IMR-90 (cell line): ENCODE measurements at regions not wholly inside any gene's neighbourhood (a gene's known extent, or its start where the extent isn't known, plus 50 kb on each side); places are given as distances from the start of the nearest gene placed in this dataset.
A peak's percentile ranks its signal among the peaks of the same experiment; 100 is the strongest.

Experiments used
- ATAC-seq: fragments of 200-7000 bp; cut with Tn5 transposase; 2 replicates; pipeline ENCODE4 v1.9.1; 2020; ENCODE audit warnings: low read depth, mild to moderate bottlenecking, moderate library complexity
- BruUV-seq: library from RNA; stranded (reverse); fragments of 400-500 nt; replicated peaks from 2 replicates; lab custom pipeline; 2021; lab: Mats Ljungman, UMichigan
- CTCF ChIA-PET: fragments of 300-600 bp; formaldehyde crosslinking; extraction: SDS; loops from one replicate; lab custom pipeline; 2021; ENCODE audit warnings: antibody characterized with exemption; lab: Yijun Ruan, JAX
- POLR2A ChIA-PET: fragments of 300-600 bp; sonication (Branson Sonifier 250); formaldehyde crosslinking; loops from one replicate; lab custom pipeline; 2022; ENCODE audit warnings: antibody characterized with exemption; ENCODE audit not compliant: unreplicated experiment; lab: Charles Lee
- DNase-seq: peaks from one replicate; pipeline ENCODE4 v3.0.0; 2013
- H2AFZ ChIP-seq: replicated peaks from 2 replicates; pipeline ENCODE3; 2013; ENCODE audit warnings: low read length, mild to moderate bottlenecking; ENCODE audit not compliant: poor library complexity
- H2AK5ac ChIP-seq: 2 replicates; pipeline ENCODE4 v1.6.1; 2013; ENCODE audit warnings: low read depth, low read length, inconsistent platforms
- H2AK9ac ChIP-seq: replicated peaks from 2 replicates; pipeline ENCODE3; 2013; ENCODE audit warnings: mild to moderate bottlenecking, low read depth, low read length, moderate library complexity; ENCODE audit not compliant: poor library complexity
- H2BK120ac ChIP-seq: 2 replicates; pipeline ENCODE4 v1.6.1; 2013; ENCODE audit warnings: low read depth, low read length, inconsistent platforms
- H2BK15ac ChIP-seq: 3 replicates; pipeline ENCODE4 v1.6.1; 2013; ENCODE audit warnings: low read depth, low read length, inconsistent platforms
- H2BK20ac ChIP-seq: 2 replicates; pipeline ENCODE4 v1.6.1; 2013; ENCODE audit warnings: low read depth, mild to moderate bottlenecking, inconsistent platforms, low read length, moderate library complexity
- H2BK5ac ChIP-seq: 2 replicates; pipeline ENCODE4 v1.6.1; 2013; ENCODE audit warnings: mild to moderate bottlenecking, low read depth, low read length, inconsistent platforms; ENCODE audit not compliant: poor library complexity, severe bottlenecking
- H3K14ac ChIP-seq: replicated peaks from 2 replicates; pipeline ENCODE4 v1.6.1; 2013; ENCODE audit warnings: low read depth, low read length, inconsistent platforms
- H3K18ac ChIP-seq: 2 replicates; pipeline ENCODE4 v1.6.1; 2013; ENCODE audit warnings: low read depth, low read length, control low read depth
- H3K23ac ChIP-seq: 2 replicates; pipeline ENCODE4 v1.6.1; 2013; ENCODE audit warnings: low read depth, low read length, inconsistent platforms
- H3K27ac ChIP-seq: 2 replicates; pipeline ENCODE4 v1.5.1; 2013; ENCODE audit warnings: mild to moderate bottlenecking, control low read depth, low read length; ENCODE audit not compliant: insufficient read depth
- H3K27me3 ChIP-seq: 2 replicates; pipeline ENCODE4 v1.6.1; 2013; ENCODE audit warnings: low read length; ENCODE audit not compliant: control insufficient read depth, insufficient read depth
- H3K36me3 ChIP-seq: 2 replicates; pipeline ENCODE4 v1.6.1; 2013; ENCODE audit warnings: low read length, mixed read lengths; ENCODE audit not compliant: control insufficient read depth, insufficient read depth
- H3K4ac ChIP-seq: 2 replicates; pipeline ENCODE4 v1.6.1; 2013; ENCODE audit warnings: low read depth, low read length, inconsistent platforms
- H3K4me1 ChIP-seq: 2 replicates; pipeline ENCODE4 v1.6.1; 2013; ENCODE audit warnings: low read length, mixed read lengths; ENCODE audit not compliant: control insufficient read depth, insufficient read depth
- H3K4me2 ChIP-seq: 2 replicates; pipeline ENCODE4 v1.6.1; 2013; ENCODE audit warnings: low read depth, mild to moderate bottlenecking, control low read depth, low read length, moderate library complexity
- H3K4me3 ChIP-seq: 2 replicates; pipeline ENCODE4 v1.5.1; 2013; ENCODE audit warnings: low read depth, mild to moderate bottlenecking, control low read depth, low read length, moderate library complexity; ENCODE audit not compliant: insufficient read depth
- H3K56ac ChIP-seq: 2 replicates; pipeline ENCODE4 v1.6.1; 2013; ENCODE audit warnings: low read length, inconsistent platforms; ENCODE audit not compliant: insufficient read depth; ENCODE audit errors: extremely low read depth
- H3K79me1 ChIP-seq, 2 experiments: 2 replicates each; pipeline ENCODE4 v1.6.1; 2013; ENCODE audit warnings: low read length in 2 of 2, inconsistent platforms in 1 of 2, low read depth in 1 of 2
- H3K9ac ChIP-seq: 2 replicates; pipeline ENCODE4 v1.6.1; 2013; ENCODE audit warnings: low read depth, low read length, control low read depth
- H3K9me1 ChIP-seq: 2 replicates; pipeline ENCODE4 v1.6.1; 2013; ENCODE audit warnings: low read length, inconsistent platforms; ENCODE audit not compliant: insufficient read depth
- H3K9me3 ChIP-seq: 2 replicates; pipeline ENCODE4 v1.6.1; 2013; ENCODE audit warnings: low read length; ENCODE audit not compliant: control insufficient read depth, insufficient read depth
- H4K20me1 ChIP-seq: 2 replicates; pipeline ENCODE4 v1.6.1; 2013; ENCODE audit warnings: low read length, inconsistent platforms; ENCODE audit not compliant: insufficient read depth
- H4K5ac ChIP-seq: 2 replicates; pipeline ENCODE4 v1.6.1; 2013; ENCODE audit warnings: mild to moderate bottlenecking, low read depth, low read length, control low read depth
- H4K8ac ChIP-seq, 2 experiments: 2 replicates each; pipeline ENCODE4 v1.6.1; 2013; ENCODE audit warnings: low read depth in 2 of 2, low read length in 2 of 2, control low read depth in 1 of 2, inconsistent platforms in 1 of 2
- H4K91ac ChIP-seq: 2 replicates; pipeline ENCODE4 v1.6.1; 2013; ENCODE audit warnings: low read depth, low read length, inconsistent platforms; ENCODE audit not compliant: insufficient read depth
- MAFK ChIP-seq: IDR thresholded peaks from 2 replicates; pipeline ENCODE4 v1.6.1; 2012; ENCODE audit warnings: low read depth, low read length, improper control_type of control experiment
- RAD21 ChIP-seq: IDR thresholded peaks from 2 replicates; pipeline ENCODE4 v1.6.1; 2012; ENCODE audit warnings: low read length, improper control_type of control experiment
- WGBS, 2 experiments: methylation state at CpG; one replicate each; pipeline versions ENCODE4 v1.1.5 to v1.1.7; 2013; ENCODE audit warnings: missing lambda C conversion rate in 2 of 2; ENCODE audit not compliant: insufficient read length in 1 of 2; ENCODE audit errors: extremely low coverage in 2 of 2; 5-methylcytosine and 5-hydroxymethylcytosine counted together
- dilution Hi-C: fragments of 300-500 bp; cut with HindIII; formaldehyde crosslinking; loops from one replicate; pipeline ENCODE4 v1.14.3; 2018; ENCODE audit warnings: low sequenced_read_pairs; ENCODE audit not compliant: unreplicated experiment
- in situ Hi-C: fragments of 300-500 bp; cut with MboI; formaldehyde crosslinking; loops from 3 replicates; pipeline ENCODE4 v1.14.3; 2019; ENCODE audit warnings: low sequenced_read_pairs, inconsistent platforms, mixed read lengths
- intact Hi-C: fragments of 100-400 bp; cut with micrococcal nuclease; formaldehyde crosslinking; loops from 2 replicates; pipeline ENCODE4 v1.10.0; 2022

- no peak for DNase-seq
- H3K56ac ChIP-seq = no peak overlapping the region
- TF ChIP-seq MAFK (peak; percentile 83), RAD21 (no peak)
- no peaks in the 10 kb centered on the region for H4K20me1 ChIP-seq
- no peak overlapping the region for H2AFZ ChIP-seq
- H3K27me3 ChIP-seq = no peaks in the 10 kb centered on the region
- H3K14ac ChIP-seq = no peak overlapping the region
- H3K9me3 ChIP-seq = peaks cover 58% of the 10 kb centered on the region
- 69% methylated on average over 3 of the region's 3 CpGs; no CpG with 5 or more reads in 1 of the 2 experiments for WGBS, 2 experiments
- H2BK120ac ChIP-seq = no peak overlapping the region
- no TSS peak for BruUV-seq
- in situ Hi-C loops (no loop called here), dilution Hi-C loops (no loop called here), intact Hi-C loops (no loop called here)
- H3K4me2 ChIP-seq = no peak overlapping the region
- H3K4ac ChIP-seq = no peak overlapping the region
- no peaks in the 10 kb centered on the region for H3K79me1 ChIP-seq
- H4K5ac ChIP-seq = no peak overlapping the region
- no peak overlapping the region for H3K18ac ChIP-seq
- no peaks in the 10 kb centered on the region for H3K36me3 ChIP-seq
- H3K4me3 ChIP-seq = no peak overlapping the region
- no peak overlapping the region for H2BK5ac ChIP-seq
- no peak overlapping the region for H3K27ac ChIP-seq
- POLR2A ChIA-PET = no interaction called here
- H3K9me1 ChIP-seq = no peaks in the 10 kb centered on the region
- H3K4me1 ChIP-seq = no peaks in the 10 kb centered on the region
- no peak overlapping the region for H2AK9ac ChIP-seq
- H4K8ac ChIP-seq = no peak overlapping the region
- H2BK15ac ChIP-seq = no peak overlapping the region
- H4K91ac ChIP-seq = no peak overlapping the region
- H2AK5ac ChIP-seq = no peak overlapping the region
- no peak overlapping the region for H3K9ac ChIP-seq
- CTCF ChIA-PET = no interaction called here
- ATAC-seq = no peak
- no peak overlapping the region for H3K23ac ChIP-seq
- H2BK20ac ChIP-seq = no peak overlapping the region
Measured at GRCh38 chr11:134481135-134481534, 69.1 kb upstream of the B3GAT1 start.
